Naive thymus-derived CD4-positive, alpha-beta T cell (primary cell): ENCODE measurements at regions not wholly inside any gene's neighbourhood (a gene's known extent, or its start where the extent isn't known, plus 50 kb on each side); places are given as distances from the start of the nearest gene placed in this dataset.

Experiments used
- ATAC-seq: fragments of 150-1000 bp; cut with Tn5 transposase; 2 replicates; pipeline ENCODE4 v1.10.0; 2021; ENCODE audit warnings: mild to moderate bottlenecking, moderate library complexity
- CTCF ChIA-PET: fragments of 350-600 bp; sonication (Branson Sonifier 250); formaldehyde crosslinking; loops from one replicate; lab custom pipeline; 2021; ENCODE audit warnings: antibody characterized with exemption; lab: Charles Lee
- POLR2A ChIA-PET: fragments of 350-600 bp; sonication (Branson Sonifier 250); formaldehyde crosslinking; loops from one replicate; lab custom pipeline; 2021; ENCODE audit warnings: antibody characterized with exemption, inconsistent platforms; lab: Charles Lee
- DNase-seq, 9 donors: peaks; one replicate each; pipeline versions ENCODE4 v3.0.0 to v3.0.0-alpha.2; 2020 to 2022; ENCODE audit warnings: mixed read lengths in 1 of 9
- H3K27ac ChIP-seq: one replicate; pipeline ENCODE4 v1.7.0; 2013; ENCODE audit warnings: mild to moderate bottlenecking, low read depth, low read length, moderate library complexity
- H3K27me3 ChIP-seq, 2 donors: one replicate each; pipeline ENCODE4 v1.7.0; 2013; ENCODE audit warnings: low read length in 2 of 2, mild to moderate bottlenecking in 2 of 2, moderate library complexity in 2 of 2; ENCODE audit not compliant: control insufficient read depth in 2 of 2, insufficient read depth in 2 of 2
- H3K36me3 ChIP-seq, 3 experiments: 1 replicate in 2 of 3; 2 replicates in 1 of 3; pipeline ENCODE4 v1.7.0; 2013; ENCODE audit warnings: low read length in 3 of 3, mild to moderate bottlenecking in 3 of 3, moderate library complexity in 1 of 3; ENCODE audit not compliant: insufficient read depth in 3 of 3, control insufficient read depth in 2 of 3
- H3K4me1 ChIP-seq, 2 donors: one replicate each; pipeline ENCODE4 v1.7.0; 2013; ENCODE audit warnings: low read length in 2 of 2, mild to moderate bottlenecking in 2 of 2, moderate library complexity in 1 of 2; ENCODE audit not compliant: control insufficient read depth in 2 of 2, insufficient read depth in 2 of 2
- H3K4me3 ChIP-seq: 2 replicates; pipeline ENCODE4 v1.7.0; 2013; ENCODE audit warnings: mild to moderate bottlenecking, low read length
- H3K9me3 ChIP-seq, 3 experiments: 1 replicate in 2 of 3; 2 replicates in 1 of 3; pipeline ENCODE4 v1.7.0; 2013; ENCODE audit warnings: low read length in 3 of 3; ENCODE audit not compliant: control insufficient read depth in 2 of 3
- H3K27ac Mint-ChIP-seq, 9 donors: one replicate each; pipeline ENCODE4 v1.8.0; 2020 to 2022; ENCODE audit warnings: mixed read lengths in 9 of 9, mild to moderate bottlenecking in 8 of 9, moderate library complexity in 5 of 9, inconsistent platforms in 2 of 9
- H3K27me3 Mint-ChIP-seq, 5 donors: one replicate each; pipeline ENCODE4 v1.8.0; 2021 to 2022; ENCODE audit warnings: mixed read lengths in 5 of 5, mild to moderate bottlenecking in 1 of 5
- H3K36me3 Mint-ChIP-seq, 5 donors: one replicate each; pipeline ENCODE4 v1.8.0; 2020 to 2022; ENCODE audit warnings: mixed read lengths in 5 of 5, mild to moderate bottlenecking in 3 of 5, inconsistent platforms in 1 of 5
- H3K4me1 Mint-ChIP-seq, 7 donors: one replicate each; pipeline ENCODE4 v1.8.0; 2020 to 2022; ENCODE audit warnings: mixed read lengths in 7 of 7, mild to moderate bottlenecking in 3 of 7, inconsistent platforms in 1 of 7
- H3K4me3 Mint-ChIP-seq, 10 donors: one replicate each; pipeline ENCODE4 v1.8.0; 2020 to 2022; ENCODE audit warnings: mild to moderate bottlenecking in 10 of 10, mixed read lengths in 10 of 10, moderate library complexity in 6 of 10, inconsistent platforms in 2 of 10
- H3K9me3 Mint-ChIP-seq, 11 donors: one replicate each; pipeline ENCODE4 v1.8.0; 2020 to 2022; ENCODE audit warnings: mixed read lengths in 11 of 11, mild to moderate bottlenecking in 4 of 11, inconsistent platforms in 1 of 11, moderate library complexity in 1 of 11
- intact Hi-C, 2 donors: fragments of 100-400 bp; cut with micrococcal nuclease; formaldehyde crosslinking; loops; one replicate each; pipeline ENCODE4 v1.15.1; 2023

DNA sequence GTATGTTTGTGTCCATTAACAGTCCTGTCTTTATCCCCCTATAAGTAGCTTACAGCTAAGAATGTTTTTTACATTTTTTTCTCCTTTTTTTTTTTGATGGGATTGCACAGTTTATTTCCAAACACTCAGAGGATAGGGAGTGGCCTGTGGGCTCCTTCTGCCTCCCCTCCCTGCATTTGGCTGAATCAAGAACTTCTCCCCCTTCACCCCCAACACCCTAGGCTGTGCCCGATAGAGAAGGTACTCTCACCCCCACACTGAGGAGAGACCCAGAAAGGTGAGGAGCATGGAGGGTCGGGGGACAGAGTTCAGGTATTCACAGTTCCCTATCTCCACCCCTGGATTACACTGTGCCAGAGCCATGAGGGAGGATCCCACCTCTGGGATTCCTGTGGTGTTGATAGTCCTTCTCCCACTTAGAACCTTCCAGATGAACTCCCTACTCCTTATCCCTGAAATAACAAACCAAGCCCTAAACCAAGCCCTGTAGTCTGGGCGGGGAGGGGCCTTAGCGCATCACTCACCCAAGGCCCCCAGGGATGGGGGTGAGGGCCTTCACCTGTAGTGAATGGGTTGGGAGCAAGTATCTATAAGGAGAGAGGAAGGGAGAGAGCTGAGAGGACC is 97.1 kb downstream of the ADAMTS15 start:
- H3K9me3 Mint-ChIP-seq, result peaks cover 0 to 3% (median 0%) of the 10 kb centered on the region in 11 donors
- no peaks in the 10 kb centered on the region for H3K36me3 ChIP-seq
- ChIA-PET CTCF (no interaction called here), POLR2A (no interaction called here)
- H3K4me1 ChIP-seq, result no peaks in the 10 kb centered on the region
- no peaks in the 10 kb centered on the region for H3K9me3 ChIP-seq
- intact Hi-C loops, result no loop called here
- H3K27ac ChIP-seq, result no peak overlapping the region
- H3K27me3 ChIP-seq, result no peaks in the 10 kb centered on the region
- H3K4me3 ChIP-seq, result no peak overlapping the region
- no peaks in the 10 kb centered on the region for H3K36me3 Mint-ChIP-seq
- peaks cover 7 to 21% (median 14%) of the 10 kb centered on the region in 5 donors for H3K27me3 Mint-ChIP-seq
- H3K27ac Mint-ChIP-seq, result no peak overlapping the region
- DNase-seq, result no peak
- no peaks in the 10 kb centered on the region for H3K4me1 Mint-ChIP-seq
- ATAC-seq, result no peak
- no peak overlapping the region for H3K4me3 Mint-ChIP-seq

DNA sequence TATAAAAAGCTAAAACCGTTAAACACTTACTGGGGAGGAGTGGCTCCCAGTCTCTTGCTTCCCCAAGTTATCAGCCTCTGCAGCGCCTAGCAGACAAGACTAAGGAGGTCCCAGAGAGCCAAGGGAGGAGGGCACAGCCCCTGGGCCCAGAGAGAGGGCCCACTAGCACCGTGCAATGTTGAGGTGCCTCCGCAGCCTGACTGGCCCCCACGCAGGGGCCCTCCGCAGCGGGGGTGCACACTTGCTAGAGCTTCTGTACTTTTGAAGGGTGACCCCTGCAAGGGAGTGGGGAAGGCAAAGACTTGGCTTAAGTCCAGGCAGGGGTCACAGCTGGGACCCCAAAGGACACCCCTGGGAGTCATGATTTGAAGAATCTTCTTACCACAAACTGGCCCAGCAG is 98.0 kb downstream of the ADAMTS15 start:
- no peak overlapping the region for H3K4me3 Mint-ChIP-seq
- DNase-seq (no peak), ATAC-seq (no peak)
- no peaks in the 10 kb centered on the region for H3K36me3 ChIP-seq
- H3K4me1 Mint-ChIP-seq, result no peaks in the 10 kb centered on the region
- no peak overlapping the region for H3K27ac ChIP-seq
- peaks cover 6 to 22% (median 11%) of the 10 kb centered on the region in 5 donors for H3K27me3 Mint-ChIP-seq
- no peaks in the 10 kb centered on the region for H3K4me1 ChIP-seq
- H3K27ac Mint-ChIP-seq, result no peak overlapping the region
- peaks cover 0 to 3% (median 0%) of the 10 kb centered on the region in 11 donors for H3K9me3 Mint-ChIP-seq
- no peaks in the 10 kb centered on the region for H3K36me3 Mint-ChIP-seq
- H3K4me3 ChIP-seq, result no peak overlapping the region
- no peaks in the 10 kb centered on the region for H3K9me3 ChIP-seq
- intact Hi-C loops, result no loop called here
- CTCF ChIA-PET, result no interaction called here
- H3K27me3 ChIP-seq, result no peaks in the 10 kb centered on the region
- POLR2A ChIA-PET, result no interaction called here

DNA sequence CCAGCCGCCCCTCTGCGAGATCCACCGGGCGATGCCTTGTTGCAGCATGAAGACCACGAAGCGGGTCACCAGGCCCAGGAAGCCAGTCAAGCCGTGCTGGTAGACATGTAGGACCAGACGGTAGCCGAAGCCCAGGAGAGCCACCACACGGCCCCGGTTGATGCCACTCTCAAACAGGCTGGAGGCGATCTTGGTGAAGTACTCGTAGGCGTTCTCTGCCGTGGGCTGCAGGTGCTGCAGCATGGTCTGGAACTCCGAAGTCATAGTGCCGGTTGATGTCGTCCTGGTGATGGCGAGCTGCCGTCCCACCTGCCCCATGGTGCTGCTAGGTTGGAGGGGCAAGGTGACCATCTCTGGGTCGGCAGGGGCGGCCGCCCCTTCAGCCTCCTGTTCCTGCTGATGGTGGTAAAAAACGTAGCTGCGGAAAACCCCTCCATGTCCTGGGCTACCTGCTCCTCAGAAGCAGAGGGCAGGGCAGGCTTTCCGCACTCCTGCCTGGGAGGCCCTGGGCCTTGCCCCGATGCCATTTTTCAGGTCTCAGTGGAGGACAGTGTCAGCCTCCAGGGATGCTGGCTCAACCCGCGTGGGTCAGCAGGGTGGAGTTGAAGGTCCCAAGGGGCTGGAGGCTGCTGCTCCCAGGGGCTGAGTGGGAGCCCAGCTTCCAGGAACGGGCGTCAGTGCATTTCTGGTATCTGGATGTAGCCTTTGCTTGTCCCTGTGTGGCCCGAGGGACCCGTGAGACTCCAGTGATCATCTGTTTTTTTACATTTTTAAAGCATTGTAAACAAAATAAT is 98.7 kb downstream of the ADAMTS15 start:
- H3K27me3 Mint-ChIP-seq, result peaks cover 5 to 19% (median 7%) of the 10 kb centered on the region in 5 donors
- Histone ChIP-seq H3K4me3 (no peak overlapping the region), H3K4me1 (no peaks in the 10 kb centered on the region), H3K9me3 (no peaks in the 10 kb centered on the region), H3K27me3 (no peaks in the 10 kb centered on the region), H3K27ac (no peak overlapping the region), H3K36me3 (no peaks in the 10 kb centered on the region)
- no peaks in the 10 kb centered on the region for H3K4me1 Mint-ChIP-seq
- no peak for DNase-seq
- ChIA-PET CTCF (no interaction called here), POLR2A (no interaction called here)
- no peak overlapping the region for H3K4me3 Mint-ChIP-seq
- H3K36me3 Mint-ChIP-seq, result no peaks in the 10 kb centered on the region
- H3K9me3 Mint-ChIP-seq, result peaks cover 0 to 3% (median 0%) of the 10 kb centered on the region in 11 donors
- intact Hi-C loops, result no loop called here
- no peak for ATAC-seq
- no peak overlapping the region for H3K27ac Mint-ChIP-seq

DNA sequence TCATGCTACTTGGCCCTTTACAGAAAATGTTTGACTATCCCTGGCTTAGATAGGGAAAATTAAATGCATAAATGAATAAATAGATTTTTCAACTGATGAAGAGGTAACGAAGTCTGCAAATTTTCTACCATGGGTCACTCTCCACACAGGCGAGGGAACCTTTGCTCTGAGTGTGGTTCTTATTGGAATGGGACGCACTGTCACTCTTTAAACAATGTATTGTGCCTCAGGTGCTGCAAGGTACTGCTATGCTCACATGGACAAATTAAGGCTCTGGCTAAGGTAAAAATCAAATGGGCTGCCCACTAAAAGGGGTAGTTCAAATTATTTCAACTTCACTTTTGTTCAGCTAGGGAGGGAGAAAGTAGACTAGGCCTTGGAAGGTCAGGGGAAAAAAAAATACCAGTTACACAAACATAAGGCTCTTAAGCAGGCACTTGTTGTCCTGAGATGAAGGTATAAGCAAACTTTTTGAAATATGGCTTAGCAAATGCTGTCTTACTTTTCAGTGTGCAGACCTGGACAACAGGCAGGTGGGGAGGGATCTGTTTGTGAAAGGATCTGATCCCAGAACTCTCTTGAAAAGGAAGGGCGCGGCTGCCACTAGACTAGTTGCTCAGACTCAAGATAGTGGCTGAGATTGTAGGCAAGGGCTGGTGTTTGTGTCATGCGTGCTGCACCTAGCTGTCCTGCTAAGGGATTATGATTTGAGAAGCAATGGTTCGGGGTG is 99.5 kb downstream of the ADAMTS15 start:
- H3K4me3 Mint-ChIP-seq, result no peak overlapping the region
- no peaks in the 10 kb centered on the region for H3K4me1 ChIP-seq
- H3K36me3 ChIP-seq, result no peaks in the 10 kb centered on the region
- ATAC-seq, result no peak
- no peak overlapping the region for H3K27ac Mint-ChIP-seq
- H3K27me3 ChIP-seq, result no peaks in the 10 kb centered on the region
- no peaks in the 10 kb centered on the region for H3K9me3 ChIP-seq
- H3K4me1 Mint-ChIP-seq, result no peaks in the 10 kb centered on the region
- no peak overlapping the region for H3K27ac ChIP-seq
- peaks cover 0 to 3% (median 0%) of the 10 kb centered on the region in 11 donors for H3K9me3 Mint-ChIP-seq
- no peak overlapping the region for H3K4me3 ChIP-seq
- H3K27me3 Mint-ChIP-seq, result peaks cover 0 to 15% (median 4%) of the 10 kb centered on the region in 5 donors
- CTCF ChIA-PET, result no interaction called here
- POLR2A ChIA-PET, result no interaction called here
- H3K36me3 Mint-ChIP-seq, result no peaks in the 10 kb centered on the region
- intact Hi-C loops, result no loop called here
- no peak for DNase-seq

DNA sequence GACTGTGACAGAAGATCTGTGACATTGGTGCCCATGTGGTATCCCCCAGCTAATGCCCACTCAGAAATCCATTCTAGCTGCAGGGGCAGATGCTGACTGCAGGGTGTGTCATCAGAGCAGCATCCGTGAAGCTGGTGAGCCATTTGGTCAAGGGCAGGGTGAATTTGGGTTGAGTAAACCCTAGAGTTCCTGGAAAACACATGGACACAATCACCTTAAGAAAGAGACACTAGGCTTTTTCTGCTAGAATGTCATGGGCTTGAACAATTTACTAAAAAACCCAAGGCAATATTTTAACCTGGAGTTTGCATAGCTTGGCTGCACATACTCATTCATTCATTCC is 100.0 kb downstream of the ADAMTS15 start:
- H3K4me1 ChIP-seq, result no peaks in the 10 kb centered on the region
- CTCF ChIA-PET, result no interaction called here
- Mint-ChIP-seq H3K27me3 (peaks cover 0 to 15% (median 4%) of the 10 kb centered on the region in 5 donors), H3K36me3 (no peaks in the 10 kb centered on the region), H3K9me3 (peaks cover 0 to 3% (median 0%) of the 10 kb centered on the region in 11 donors), H3K4me3 (no peak overlapping the region), H3K27ac (no peak overlapping the region), H3K4me1 (no peaks in the 10 kb centered on the region)
- no peak overlapping the region for H3K27ac ChIP-seq
- ATAC-seq (no peak), DNase-seq (no peak)
- H3K9me3 ChIP-seq, result no peaks in the 10 kb centered on the region
- POLR2A ChIA-PET, result no interaction called here
- H3K27me3 ChIP-seq, result no peaks in the 10 kb centered on the region
- no peak overlapping the region for H3K4me3 ChIP-seq
- intact Hi-C loops, result no loop called here
- H3K36me3 ChIP-seq, result no peaks in the 10 kb centered on the region

DNA sequence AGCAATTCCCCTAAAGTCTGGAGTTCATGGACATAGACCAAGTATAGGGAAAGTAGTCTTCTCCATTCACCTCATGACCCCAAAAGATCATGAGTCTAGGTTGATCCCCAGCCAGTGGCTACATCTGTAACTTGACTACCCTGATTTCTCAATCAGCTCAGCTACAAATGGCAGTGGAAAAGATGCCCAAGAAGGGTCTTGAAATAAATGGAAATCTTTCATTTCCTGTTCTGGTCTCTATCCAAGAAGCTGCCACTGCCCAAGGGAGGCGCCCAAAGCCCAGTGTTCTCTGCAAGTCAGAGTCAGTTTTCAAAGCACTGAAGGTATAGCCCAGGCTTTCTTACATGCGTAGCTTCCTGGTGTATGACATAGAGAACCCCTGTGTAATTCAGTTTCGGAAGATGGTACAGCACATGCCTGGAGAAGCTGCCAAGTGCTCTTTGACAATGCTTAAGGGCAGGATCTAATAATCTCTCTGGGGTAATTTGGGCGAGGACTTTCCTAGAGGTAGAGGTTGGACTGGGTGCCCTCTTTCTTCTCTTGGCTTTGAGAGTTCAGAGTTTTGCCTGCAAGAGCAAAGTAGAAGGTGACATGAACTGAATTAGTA is 101.1 kb downstream of the ADAMTS15 start:
- Mint-ChIP-seq H3K27me3 (peaks cover 0 to 18% (median 9%) of the 10 kb centered on the region in 5 donors), H3K9me3 (peaks cover 0 to 3% (median 0%) of the 10 kb centered on the region in 11 donors), H3K36me3 (no peaks in the 10 kb centered on the region), H3K4me3 (no peak overlapping the region), H3K4me1 (no peaks in the 10 kb centered on the region), H3K27ac (no peak overlapping the region)
- Histone ChIP-seq H3K4me3 (no peak overlapping the region), H3K27ac (no peak overlapping the region), H3K9me3 (no peaks in the 10 kb centered on the region), H3K27me3 (no peaks in the 10 kb centered on the region), H3K4me1 (no peaks in the 10 kb centered on the region), H3K36me3 (no peaks in the 10 kb centered on the region)
- ATAC-seq (no peak), DNase-seq (no peak)
- intact Hi-C loops, result no loop called here
- POLR2A ChIA-PET, result no interaction called here
- CTCF ChIA-PET, result no interaction called here
